OCI-LY7 (cell line): ENCODE measurements at regions not wholly inside any gene's neighbourhood (a gene's known extent, or its start where the extent isn't known, plus 50 kb on each side); places are given as distances from the start of the nearest gene placed in this dataset.

ENCODE experiments used
- CTCF ChIP-seq: fragments of 200-600 bp; sonication (generic); conservative IDR thresholded peaks from 2 replicates; pipeline ENCODE4 v1.5.1; 2014; ENCODE audit warnings: mild to moderate bottlenecking, antibody characterized with exemption, low read length, moderate library complexity, mixed read lengths
- EZH2phosphoT487 ChIP-seq: fragments of 200-600 bp; sonication (generic); IDR thresholded peaks from 2 replicates; pipeline ENCODE4 v1.6.1; 2018; ENCODE audit warnings: low read depth, borderline replicate concordance, mild to moderate bottlenecking, mixed run types, antibody characterized with exemption, low read length, moderate library complexity, mixed read lengths

GRCh38 chr2:183898641-183899040 is 699.7 kb upstream of the ZNF804A start:
- TF ChIP-seq EZH2phosphoT487 (no peak), CTCF (no peak)
